Putamen (tissue), 1 donor: ENCODE measurements at regions not wholly inside any gene's neighbourhood (a gene's known extent, or its start where the extent isn't known, plus 50 kb on each side); places are given as distances from the start of the nearest gene placed in this dataset.

Experiments used
- DNase-seq: peaks from one replicate; pipeline ENCODE4 v3.0.0-alpha.2; 2016; ENCODE audit warnings: low spot score

- DNase-seq, result no peak
Measured at GRCh38 chr6:19410481-19410880, 426.7 kb upstream of the ID4 start.

- no peak for DNase-seq
Measured at GRCh38 chr6:19413323-19413722, 423.8 kb upstream of the ID4 start.

GRCh38 chr6:19415605-19416326, 421.4 kb upstream of the ID4 start:
- no peak for DNase-seq

- no peak for DNase-seq
Measured at GRCh38 chr6:19416811-19417210, 420.4 kb upstream of the ID4 start.

- DNase-seq, result no peak
Measured at GRCh38 chr6:19417713-19418112, 419.5 kb upstream of the ID4 start.

GRCh38 chr6:19424853-19425252, 412.3 kb upstream of the ID4 start:
- DNase-seq, result no peak

- DNase-seq, result no peak
Measured at GRCh38 chr6:19427548-19427947, 409.6 kb upstream of the ID4 start.

- DNase-seq, result no peak
Measured at GRCh38 chr6:19432966-19433498, 404.1 kb upstream of the ID4 start.

GRCh38 chr6:19434065-19434464, 403.1 kb upstream of the ID4 start:
- DNase-seq, result no peak

GRCh38 chr6:19435755-19436154, 401.4 kb upstream of the ID4 start:
- DNase-seq, result no peak

GRCh38 chr6:19438566-19439353, 398.4 kb upstream of the ID4 start:
- DNase-seq, result no peak

- DNase-seq, result no peak
Measured at GRCh38 chr6:19440531-19440930, 396.6 kb upstream of the ID4 start.

GRCh38 chr6:19443411-19443810, 393.8 kb upstream of the ID4 start:
- no peak for DNase-seq

- DNase-seq, result no peak
Measured at GRCh38 chr6:19444041-19444440, 393.1 kb upstream of the ID4 start.

GRCh38 chr6:19444481-19444880, 392.7 kb upstream of the ID4 start:
- no peak for DNase-seq

- no peak for DNase-seq
Measured at GRCh38 chr6:19446570-19446969, 390.6 kb upstream of the ID4 start.

GRCh38 chr6:19450651-19451050, 386.5 kb upstream of the ID4 start:
- DNase-seq, result no peak

GRCh38 chr6:19452495-19452894, 384.7 kb upstream of the ID4 start:
- no peak for DNase-seq

- DNase-seq, result no peak
Measured at GRCh38 chr6:19454001-19454720, 383.0 kb upstream of the ID4 start.

- DNase-seq, result no peak
Measured at GRCh38 chr6:19454721-19455392, 382.3 kb upstream of the ID4 start.

- no peak for DNase-seq
Measured at GRCh38 chr6:19463250-19463649, 373.9 kb upstream of the ID4 start.

- no peak for DNase-seq
Measured at GRCh38 chr6:19463925-19464324, 373.2 kb upstream of the ID4 start.
